Stomach (tissue), 4 donors: ENCODE measurements at regions not wholly inside any gene's neighbourhood (a gene's known extent, or its start where the extent isn't known, plus 50 kb on each side); places are given as distances from the start of the nearest gene placed in this dataset.

Source experiments
- EP300 ChIP-seq: sonication (generic); formaldehyde crosslinking; IDR thresholded peaks from one replicate; pipeline ENCODE4 v1.6.1; 2017; ENCODE audit warnings: antibody characterized with exemption
- POLR2A ChIP-seq, 4 donors: fragments of 450-650 bp; IDR thresholded peaks; one replicate each; pipeline ENCODE4 v1.6.1; 2016; ENCODE audit warnings: antibody characterized with exemption in 4 of 4, control low read depth in 2 of 4, mild to moderate bottlenecking in 1 of 4, moderate library complexity in 1 of 4
- POLR2AphosphoS5 ChIP-seq, 3 donors: sonication (generic); formaldehyde crosslinking; IDR thresholded peaks; one replicate each; pipeline ENCODE4 v1.6.1; 2016; ENCODE audit warnings: antibody characterized with exemption in 3 of 3
- TF ChIP-seq, protein P1 (sequence below), 7 experiments: fragments of 450-650 bp in 4 of 7; fragments of 200-600 bp in 3 of 7; sonication (generic) in 3 of 7; IDR thresholded peaks; one replicate each; pipeline ENCODE4 v1.5.1; 2016 to 2019; ENCODE audit warnings: antibody characterized with exemption in 7 of 7, control low read depth in 2 of 7, mild to moderate bottlenecking in 1 of 7

DNA sequence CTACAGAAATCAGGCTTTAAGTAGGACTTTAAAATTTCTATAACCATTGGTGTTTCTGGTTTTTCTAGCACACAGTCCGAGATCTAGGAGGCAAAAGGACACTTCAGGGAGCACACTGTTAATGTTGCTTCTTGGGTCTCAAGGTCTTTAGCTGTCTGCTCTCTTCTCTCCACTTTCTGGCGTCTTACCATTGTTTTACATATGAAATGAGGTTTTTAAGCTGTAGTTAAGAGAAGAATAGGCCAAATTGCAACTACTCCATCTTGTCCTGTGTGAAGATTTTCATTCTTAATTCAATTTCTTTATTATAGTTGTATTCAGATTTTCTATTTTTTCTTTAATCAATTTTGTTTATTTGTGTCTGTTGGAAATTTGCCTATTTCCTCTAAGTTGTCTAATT, 151.4 kb downstream of the WNT7A start:
- TF ChIP-seq POLR2A (IDR thresholded peaks at IDR 0.05) (no peak), POLR2AphosphoS5 (IDR thresholded peaks at IDR 0.05) (no peak), EP300 (no peak)
- TF ChIP-seq, protein P1, sequence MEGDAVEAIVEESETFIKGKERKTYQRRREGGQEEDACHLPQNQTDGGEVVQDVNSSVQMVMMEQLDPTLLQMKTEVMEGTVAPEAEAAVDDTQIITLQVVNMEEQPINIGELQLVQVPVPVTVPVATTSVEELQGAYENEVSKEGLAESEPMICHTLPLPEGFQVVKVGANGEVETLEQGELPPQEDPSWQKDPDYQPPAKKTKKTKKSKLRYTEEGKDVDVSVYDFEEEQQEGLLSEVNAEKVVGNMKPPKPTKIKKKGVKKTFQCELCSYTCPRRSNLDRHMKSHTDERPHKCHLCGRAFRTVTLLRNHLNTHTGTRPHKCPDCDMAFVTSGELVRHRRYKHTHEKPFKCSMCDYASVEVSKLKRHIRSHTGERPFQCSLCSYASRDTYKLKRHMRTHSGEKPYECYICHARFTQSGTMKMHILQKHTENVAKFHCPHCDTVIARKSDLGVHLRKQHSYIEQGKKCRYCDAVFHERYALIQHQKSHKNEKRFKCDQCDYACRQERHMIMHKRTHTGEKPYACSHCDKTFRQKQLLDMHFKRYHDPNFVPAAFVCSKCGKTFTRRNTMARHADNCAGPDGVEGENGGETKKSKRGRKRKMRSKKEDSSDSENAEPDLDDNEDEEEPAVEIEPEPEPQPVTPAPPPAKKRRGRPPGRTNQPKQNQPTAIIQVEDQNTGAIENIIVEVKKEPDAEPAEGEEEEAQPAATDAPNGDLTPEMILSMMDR (IDR thresholded peaks at IDR 0.05), result no peak
